Sigmoid colon (tissue), 6 donors: ENCODE measurements at regions not wholly inside any gene's neighbourhood (a gene's known extent, or its start where the extent isn't known, plus 50 kb on each side); places are given as distances from the start of the nearest gene placed in this dataset.

Experiments
- DNase-seq: peaks from one replicate; pipeline ENCODE4 v3.0.0-alpha.2; 2019
- H3K27ac ChIP-seq, 4 donors: fragments of 200-600 bp; sonication (generic); one replicate each; pipeline ENCODE4 v1.5.1; 2016 to 2019; ENCODE audit warnings: mild to moderate bottlenecking in 1 of 4
- H3K27me3 ChIP-seq, 3 donors: fragments of 200-600 bp; sonication (generic); one replicate each; pipeline ENCODE4 v1.5.1; 2019; ENCODE audit warnings: mild to moderate bottlenecking in 1 of 3
- H3K36me3 ChIP-seq, 4 donors: fragments of 200-600 bp; sonication (generic); one replicate each; pipeline ENCODE4 v1.5.1; 2016 to 2019
- H3K4me1 ChIP-seq, 4 donors: fragments of 200-600 bp; sonication (generic); one replicate each; pipeline ENCODE4 v1.5.1; 2017 to 2019
- H3K4me3 ChIP-seq, 4 donors: fragments of 200-600 bp; sonication (generic); one replicate each; pipeline ENCODE4 v1.5.1; 2017 to 2019; ENCODE audit warnings: mild to moderate bottlenecking in 2 of 4, moderate library complexity in 1 of 4
- H3K9me3 ChIP-seq, 4 donors: fragments of 200-600 bp in 3 of 4; sonication (generic) in 3 of 4; one replicate each; pipeline versions ENCODE4 v1.5.1 to v1.6.1; 2013 to 2019
- EP300 ChIP-seq, 4 donors: sonication (generic); formaldehyde crosslinking; IDR thresholded peaks; one replicate each; pipeline ENCODE4 v1.6.1; 2017; ENCODE audit warnings: antibody characterized with exemption in 4 of 4
- POLR2A ChIP-seq, 2 donors: fragments of 450-650 bp; IDR thresholded peaks; one replicate each; pipeline ENCODE4 v1.6.1; 2016; ENCODE audit warnings: antibody characterized with exemption in 2 of 2, mild to moderate bottlenecking in 2 of 2, moderate library complexity in 2 of 2
- POLR2AphosphoS5 ChIP-seq, 4 donors: sonication (generic); formaldehyde crosslinking; IDR thresholded peaks; one replicate each; pipeline ENCODE4 v1.6.1; 2017; ENCODE audit warnings: antibody characterized with exemption in 4 of 4
- WGBS, 2 donors: extraction: QIAGEN DNeasy Blood & Tissue Kit; methylation state at CpG; one replicate each; pipeline ENCODE4 v1.1.7; 2013; 5-methylcytosine and 5-hydroxymethylcytosine counted together
- intact Hi-C: fragments of 100-400 bp; cut with DNase I; formaldehyde crosslinking; loops from one replicate; pipeline ENCODE4 v1.15.1; 2023
- TF ChIP-seq, protein P1 (sequence below), 4 experiments: fragments of 450-650 bp in 3 of 4; fragments of 200-600 bp in 1 of 4; IDR thresholded peaks; one replicate each; pipeline ENCODE4 v1.5.1; 2016 to 2019; ENCODE audit warnings: antibody characterized with exemption in 4 of 4, mild to moderate bottlenecking in 3 of 4, moderate library complexity in 2 of 4
- donor health status: healthy with polysubstance abuse.
- donor health status: healthy.

DNA sequence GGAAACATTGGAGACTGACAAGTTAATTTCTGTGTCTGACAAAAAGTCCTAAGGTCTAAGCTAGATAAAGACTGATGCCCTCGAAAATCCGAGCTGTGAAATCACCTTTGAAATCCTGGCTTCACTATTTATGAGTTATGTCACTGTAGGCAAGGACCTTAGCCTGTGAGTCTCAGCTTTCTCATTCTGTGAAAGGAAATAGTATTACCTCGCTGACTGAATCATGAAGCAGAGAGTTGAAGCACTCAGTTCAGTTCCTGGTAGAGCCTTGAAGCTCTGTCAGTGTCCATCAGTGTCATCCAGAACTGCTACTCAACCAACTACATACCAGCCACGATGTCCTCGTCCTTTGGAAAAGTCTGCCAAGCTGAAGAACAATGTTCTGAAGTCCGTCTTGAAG lies 1025.6 kb upstream of the GYPC start:
- intact Hi-C loops: no loop called here
- Histone ChIP-seq H3K36me3 (no peaks in the 10 kb centered on the region), H3K4me1 (no peaks in the 10 kb centered on the region), H3K27me3 (no peaks in the 10 kb centered on the region), H3K27ac (no peak overlapping the region), H3K9me3 (no peaks in the 10 kb centered on the region), H3K4me3 (no peak overlapping the region)
- no peak for DNase-seq
- 49 to 65% methylated on average over 6 of the region's 6 CpGs for WGBS, 2 donors
- TF ChIP-seq EP300 (IDR thresholded peaks at IDR 0.05) (no peak), POLR2A (IDR thresholded peaks at IDR 0.05) (no peak), POLR2AphosphoS5 (IDR thresholded peaks at IDR 0.05) (no peak)
- TF ChIP-seq, protein P1, sequence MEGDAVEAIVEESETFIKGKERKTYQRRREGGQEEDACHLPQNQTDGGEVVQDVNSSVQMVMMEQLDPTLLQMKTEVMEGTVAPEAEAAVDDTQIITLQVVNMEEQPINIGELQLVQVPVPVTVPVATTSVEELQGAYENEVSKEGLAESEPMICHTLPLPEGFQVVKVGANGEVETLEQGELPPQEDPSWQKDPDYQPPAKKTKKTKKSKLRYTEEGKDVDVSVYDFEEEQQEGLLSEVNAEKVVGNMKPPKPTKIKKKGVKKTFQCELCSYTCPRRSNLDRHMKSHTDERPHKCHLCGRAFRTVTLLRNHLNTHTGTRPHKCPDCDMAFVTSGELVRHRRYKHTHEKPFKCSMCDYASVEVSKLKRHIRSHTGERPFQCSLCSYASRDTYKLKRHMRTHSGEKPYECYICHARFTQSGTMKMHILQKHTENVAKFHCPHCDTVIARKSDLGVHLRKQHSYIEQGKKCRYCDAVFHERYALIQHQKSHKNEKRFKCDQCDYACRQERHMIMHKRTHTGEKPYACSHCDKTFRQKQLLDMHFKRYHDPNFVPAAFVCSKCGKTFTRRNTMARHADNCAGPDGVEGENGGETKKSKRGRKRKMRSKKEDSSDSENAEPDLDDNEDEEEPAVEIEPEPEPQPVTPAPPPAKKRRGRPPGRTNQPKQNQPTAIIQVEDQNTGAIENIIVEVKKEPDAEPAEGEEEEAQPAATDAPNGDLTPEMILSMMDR (IDR thresholded peaks at IDR 0.05): no peak

DNA sequence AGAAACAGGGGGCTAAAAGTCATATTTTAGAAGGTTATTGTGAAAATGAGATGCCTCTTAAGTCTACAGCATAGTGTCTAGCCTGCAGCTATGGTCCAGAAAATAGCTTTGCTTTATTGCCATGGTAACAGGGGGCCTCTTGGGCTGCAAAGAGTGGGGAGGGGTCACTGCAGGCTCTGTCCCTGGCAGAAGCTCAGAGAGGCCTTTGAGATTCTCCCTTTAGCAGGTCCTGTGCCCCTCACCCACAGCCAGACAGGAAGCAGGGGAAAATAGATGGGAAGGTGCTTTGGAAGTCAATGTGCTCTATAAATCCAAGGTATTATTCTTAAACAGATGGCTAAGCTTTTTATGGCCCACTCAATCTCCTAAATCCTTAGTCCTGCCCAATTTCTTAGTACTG lies 1021.3 kb upstream of the GYPC start:
- H3K4me3 ChIP-seq: no peak overlapping the region
- H3K27me3 ChIP-seq: no peaks in the 10 kb centered on the region
- H3K9me3 ChIP-seq: no peaks in the 10 kb centered on the region
- H3K4me1 ChIP-seq: no peaks in the 10 kb centered on the region
- intact Hi-C loops: no loop called here
- no peak for TF ChIP-seq EP300 (IDR thresholded peaks at IDR 0.05)
- H3K36me3 ChIP-seq: no peaks in the 10 kb centered on the region
- no peak for DNase-seq
- H3K27ac ChIP-seq: no peak overlapping the region

DNA sequence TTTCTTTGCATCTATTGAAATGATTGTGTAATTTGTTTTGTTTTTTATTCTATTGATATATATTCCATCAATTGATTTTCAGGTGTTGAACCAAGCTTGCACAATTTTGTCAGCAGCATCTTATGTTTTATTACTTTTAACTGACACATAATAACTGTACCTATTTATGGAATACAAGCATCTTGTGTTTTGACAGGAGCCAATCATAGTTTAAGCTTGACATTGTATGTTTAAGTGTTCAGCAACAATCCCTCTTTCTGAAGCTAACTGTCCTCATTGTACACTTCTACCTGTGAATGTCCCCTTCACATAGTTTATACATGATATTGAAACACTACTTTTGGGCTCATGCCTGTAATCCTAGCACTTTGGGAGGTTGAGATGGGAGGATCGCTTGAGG lies 1017.6 kb upstream of the GYPC start:
- Histone ChIP-seq H3K9me3 (no peaks in the 10 kb centered on the region), H3K4me3 (no peak overlapping the region), H3K36me3 (no peaks in the 10 kb centered on the region), H3K27me3 (no peaks in the 10 kb centered on the region), H3K27ac (no peak overlapping the region), H3K4me1 (no peaks in the 10 kb centered on the region)
- 98 to 100% methylated on average over 1 of the region's 1 CpG for WGBS, 2 donors
- no peak for TF ChIP-seq POLR2A (IDR thresholded peaks at IDR 0.05)
- TF ChIP-seq POLR2AphosphoS5 (IDR thresholded peaks at IDR 0.05): no peak
- no peak for TF ChIP-seq EP300 (IDR thresholded peaks at IDR 0.05)
- TF ChIP-seq, protein P1 (IDR thresholded peaks at IDR 0.05): no peak
- no peak for DNase-seq
- intact Hi-C loops: no loop called here

DNA sequence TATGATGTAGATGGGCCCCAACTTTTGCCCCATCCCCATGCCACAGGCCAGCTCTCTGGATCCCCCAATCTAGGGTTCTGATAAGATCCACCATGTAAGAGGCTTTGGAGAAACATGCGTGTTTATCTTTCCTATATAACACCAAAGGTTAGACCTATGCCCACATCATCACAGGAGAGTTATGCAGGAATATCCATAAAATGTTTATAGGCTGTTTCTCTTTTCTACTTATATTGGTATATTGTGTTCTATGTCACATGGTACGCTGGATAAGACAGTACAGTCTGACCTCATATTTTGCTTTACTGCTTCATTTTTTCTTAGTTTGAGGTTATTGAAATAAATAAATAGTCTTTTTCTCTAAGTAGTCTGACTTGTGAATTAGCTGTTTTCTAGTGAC lies 1013.9 kb upstream of the GYPC start:
- Histone ChIP-seq H3K27me3 (no peaks in the 10 kb centered on the region), H3K4me3 (no peak overlapping the region), H3K36me3 (no peaks in the 10 kb centered on the region), H3K9me3 (no peaks in the 10 kb centered on the region), H3K4me1 (no peaks in the 10 kb centered on the region), H3K27ac (no peak overlapping the region)
- 22 to 74% methylated on average over 2 of the region's 2 CpGs for WGBS, 2 donors
- TF ChIP-seq POLR2A (IDR thresholded peaks at IDR 0.05) (no peak), POLR2AphosphoS5 (IDR thresholded peaks at IDR 0.05) (no peak), EP300 (IDR thresholded peaks at IDR 0.05) (no peak)
- TF ChIP-seq, protein P1 (IDR thresholded peaks at IDR 0.05): no peak
- intact Hi-C loops: no loop called here
- no peak for DNase-seq

DNA sequence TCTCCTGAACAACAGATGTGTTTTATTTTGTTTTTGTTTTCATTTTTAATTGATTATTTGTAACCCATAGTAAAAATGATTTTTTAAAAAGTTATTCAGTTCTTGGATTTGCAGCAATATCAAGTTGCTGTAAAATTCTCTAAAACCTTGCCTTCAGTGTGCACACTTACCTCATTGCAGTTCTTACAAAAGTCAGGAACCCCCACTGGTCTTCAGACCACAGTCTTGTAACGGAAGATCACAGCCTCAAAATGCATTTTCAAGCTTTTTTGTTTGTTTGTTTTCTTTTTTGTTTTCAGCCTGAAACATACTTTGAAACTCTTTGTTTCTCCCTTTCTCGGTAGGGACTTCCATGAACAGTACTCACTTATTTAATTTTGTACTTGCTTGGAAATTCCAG lies 1012.8 kb upstream of the GYPC start:
- WGBS, 2 donors: 55 to 76% methylated on average over 2 of the region's 2 CpGs
- Histone ChIP-seq H3K27me3 (no peaks in the 10 kb centered on the region), H3K27ac (no peak overlapping the region), H3K36me3 (no peaks in the 10 kb centered on the region), H3K4me1 (no peaks in the 10 kb centered on the region), H3K4me3 (no peak overlapping the region), H3K9me3 (no peaks in the 10 kb centered on the region)
- TF ChIP-seq, protein P1 (IDR thresholded peaks at IDR 0.05): no peak
- TF ChIP-seq EP300 (IDR thresholded peaks at IDR 0.05): no peak
- no peak for TF ChIP-seq POLR2AphosphoS5 (IDR thresholded peaks at IDR 0.05)
- TF ChIP-seq POLR2A (IDR thresholded peaks at IDR 0.05): no peak
- intact Hi-C loops: no loop called here
- no peak for DNase-seq
